Adrenal gland (tissue), 5 donors: ENCODE measurements at regions not wholly inside any gene's neighbourhood (a gene's known extent, or its start where the extent isn't known, plus 50 kb on each side); places are given as distances from the start of the nearest gene placed in this dataset.

Experiments used
- POLR2A ChIP-seq, 2 donors: fragments of 450-650 bp; IDR thresholded peaks; one replicate each; pipeline ENCODE4 v1.6.1; 2017; ENCODE audit warnings: antibody characterized with exemption in 2 of 2, mild to moderate bottlenecking in 2 of 2, moderate library complexity in 1 of 2
- TF ChIP-seq, protein P1 (sequence below), 6 experiments: fragments of 450-650 bp in 4 of 6; fragments of 200-600 bp in 2 of 6; sonication (generic) in 1 of 6; IDR thresholded peaks; 1 replicate in 5 of 6; 2 replicates in 1 of 6; pipeline versions ENCODE4 v1.5.1 to v1.8.0; 2016 to 2021; ENCODE audit warnings: antibody characterized with exemption in 6 of 6, mild to moderate bottlenecking in 2 of 6, moderate library complexity in 1 of 6
- donor health status: DM: no; HTN: no; CAD: no.

DNA sequence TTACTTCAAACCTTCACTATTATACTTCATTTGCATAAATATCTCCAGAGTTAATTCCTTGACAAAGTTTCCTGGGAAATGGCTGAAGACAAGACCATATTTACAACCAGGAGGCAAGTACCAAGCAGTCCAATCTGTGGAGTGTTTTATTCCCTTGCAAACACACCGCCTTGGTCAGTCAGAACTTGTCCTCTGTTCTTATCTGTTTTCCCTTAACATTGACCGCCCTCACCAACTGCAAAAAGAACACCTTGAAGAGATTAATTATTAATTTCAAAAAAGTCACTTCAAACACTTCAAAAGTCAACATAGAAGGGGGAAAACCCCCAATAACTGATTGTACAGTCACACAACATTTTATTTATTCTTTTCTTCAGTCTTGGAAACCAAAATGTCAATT, 269.0 kb upstream of the RGMB start:
- TF ChIP-seq, protein P1, sequence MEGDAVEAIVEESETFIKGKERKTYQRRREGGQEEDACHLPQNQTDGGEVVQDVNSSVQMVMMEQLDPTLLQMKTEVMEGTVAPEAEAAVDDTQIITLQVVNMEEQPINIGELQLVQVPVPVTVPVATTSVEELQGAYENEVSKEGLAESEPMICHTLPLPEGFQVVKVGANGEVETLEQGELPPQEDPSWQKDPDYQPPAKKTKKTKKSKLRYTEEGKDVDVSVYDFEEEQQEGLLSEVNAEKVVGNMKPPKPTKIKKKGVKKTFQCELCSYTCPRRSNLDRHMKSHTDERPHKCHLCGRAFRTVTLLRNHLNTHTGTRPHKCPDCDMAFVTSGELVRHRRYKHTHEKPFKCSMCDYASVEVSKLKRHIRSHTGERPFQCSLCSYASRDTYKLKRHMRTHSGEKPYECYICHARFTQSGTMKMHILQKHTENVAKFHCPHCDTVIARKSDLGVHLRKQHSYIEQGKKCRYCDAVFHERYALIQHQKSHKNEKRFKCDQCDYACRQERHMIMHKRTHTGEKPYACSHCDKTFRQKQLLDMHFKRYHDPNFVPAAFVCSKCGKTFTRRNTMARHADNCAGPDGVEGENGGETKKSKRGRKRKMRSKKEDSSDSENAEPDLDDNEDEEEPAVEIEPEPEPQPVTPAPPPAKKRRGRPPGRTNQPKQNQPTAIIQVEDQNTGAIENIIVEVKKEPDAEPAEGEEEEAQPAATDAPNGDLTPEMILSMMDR (IDR thresholded peaks at IDR 0.05), result no peak
- TF ChIP-seq POLR2A (IDR thresholded peaks at IDR 0.05), result no peak
